ENCODE measurements at regions not wholly inside any gene's neighbourhood (a gene's known extent, or its start where the extent isn't known, plus 50 kb on each side); places are given as distances from the start of the nearest gene placed in this dataset.
"Not testable (repeated sequence)": the region's sequence is repeated elsewhere in the genome, so short reads cannot be mapped to it uniquely, and the experiment has no call there.

DNA sequence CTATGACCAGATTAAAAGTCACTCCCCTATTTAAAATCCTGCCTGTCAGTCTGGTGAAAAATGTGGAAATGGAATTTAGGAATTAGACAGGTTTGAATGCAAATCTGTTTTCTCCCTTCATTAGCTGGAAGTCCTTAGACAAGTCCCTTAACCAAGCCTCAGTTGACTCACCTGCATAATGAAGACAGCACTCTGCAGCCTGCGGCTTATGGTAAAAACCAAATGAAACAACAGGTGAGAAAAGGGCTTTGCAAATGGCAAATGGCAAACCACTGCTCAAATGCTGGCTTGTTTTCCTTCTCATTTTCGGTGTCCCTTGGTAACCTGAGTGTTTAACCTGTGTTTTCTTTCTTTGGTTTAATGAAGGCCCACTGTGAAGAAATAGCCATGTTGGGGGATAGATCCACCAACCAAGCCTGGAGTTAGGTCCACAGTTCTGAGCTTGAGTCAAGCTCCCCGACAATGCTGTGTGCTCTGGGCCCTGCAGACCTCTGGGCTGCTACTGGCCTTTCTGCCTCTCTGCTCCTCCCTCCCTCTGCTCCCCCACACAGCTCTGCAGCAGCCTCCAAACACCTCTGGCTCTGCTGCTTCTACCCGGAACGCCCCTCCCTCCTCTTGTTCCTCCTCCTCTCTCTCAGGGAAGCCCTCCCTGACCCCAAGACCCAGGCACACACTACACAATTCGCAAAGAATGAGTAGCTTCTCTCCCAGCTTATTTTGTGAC lies 641.8 kb downstream of the MATN1 start:
- intact Hi-C loops (cut with micrococcal nuclease): no loop called here

DNA sequence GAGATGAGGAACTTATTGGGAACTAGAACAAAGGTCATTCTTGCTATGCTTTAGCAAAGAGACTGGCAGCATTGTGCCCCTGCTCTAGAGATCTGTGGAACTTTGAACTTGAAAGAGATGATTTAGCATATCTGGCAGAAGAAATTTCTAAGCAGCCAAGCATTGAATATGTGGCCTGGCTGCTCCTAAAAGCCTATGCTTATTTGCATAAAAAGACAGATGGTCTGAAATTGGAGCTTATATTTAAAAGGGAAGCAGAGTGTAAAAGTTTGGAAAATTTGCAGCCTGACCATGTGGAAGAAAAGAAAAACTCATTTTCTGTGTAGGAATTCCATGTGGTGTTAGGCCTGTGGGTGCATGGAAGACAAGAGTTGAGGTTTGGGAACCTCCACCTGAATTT lies 647.5 kb downstream of the MATN1 start:
- intact Hi-C loops (cut with micrococcal nuclease): not testable (repeated sequence)

DNA sequence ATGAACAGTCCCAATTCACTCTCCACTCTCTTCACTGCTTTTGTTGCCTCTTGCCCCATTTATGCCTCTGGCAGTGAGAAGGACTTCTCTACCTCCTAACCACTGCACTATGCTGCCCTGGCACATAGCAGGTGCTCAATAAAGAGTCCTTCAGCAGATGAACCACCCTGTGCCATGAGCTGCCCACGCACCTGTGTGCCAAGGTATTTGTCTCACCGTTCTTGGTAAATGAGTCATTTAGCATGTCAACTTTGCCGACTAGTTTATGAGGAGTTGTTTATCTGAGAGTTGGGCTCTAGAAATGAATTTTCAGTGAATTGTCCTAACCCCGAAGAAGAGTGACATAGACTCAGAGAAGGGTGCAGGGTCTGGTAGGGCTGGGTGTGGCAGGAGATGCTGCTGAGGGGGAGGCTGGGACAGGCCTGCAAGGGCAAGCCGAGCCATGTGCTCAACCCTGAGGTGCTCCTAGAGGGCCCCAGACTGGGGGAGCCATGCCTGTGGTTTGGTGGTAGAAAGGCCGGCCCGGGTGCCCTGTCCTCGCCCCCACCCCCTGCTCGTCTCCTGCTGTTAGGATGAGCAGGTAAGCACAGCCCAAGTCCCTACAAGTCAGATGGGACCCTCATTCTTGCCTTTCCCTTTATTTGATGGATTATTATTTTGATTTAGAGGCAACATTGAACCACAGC lies 654.5 kb downstream of the MATN1 start:
- intact Hi-C loops (cut with micrococcal nuclease): no loop called here

DNA sequence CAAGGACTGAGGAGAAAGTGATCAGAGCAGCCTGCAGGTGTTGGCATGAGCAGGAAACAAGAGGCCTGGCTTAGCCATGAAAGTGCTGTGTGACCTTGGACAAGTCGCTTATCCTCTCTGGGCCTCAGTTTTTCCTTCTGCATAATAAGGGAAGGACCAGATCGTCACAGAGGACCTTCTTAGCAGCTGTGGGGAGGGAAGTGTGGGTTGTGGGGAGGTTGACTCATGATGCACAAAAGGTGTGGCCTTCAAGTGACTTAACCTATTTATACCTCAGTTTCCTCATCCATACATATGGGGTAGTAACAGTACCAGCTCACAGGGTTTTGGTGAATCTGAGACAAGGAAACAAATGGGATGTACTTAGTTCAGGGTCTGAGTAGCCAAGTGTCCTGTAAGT lies 658.8 kb downstream of the MATN1 start:
- intact Hi-C loops (cut with micrococcal nuclease): no loop called here

DNA sequence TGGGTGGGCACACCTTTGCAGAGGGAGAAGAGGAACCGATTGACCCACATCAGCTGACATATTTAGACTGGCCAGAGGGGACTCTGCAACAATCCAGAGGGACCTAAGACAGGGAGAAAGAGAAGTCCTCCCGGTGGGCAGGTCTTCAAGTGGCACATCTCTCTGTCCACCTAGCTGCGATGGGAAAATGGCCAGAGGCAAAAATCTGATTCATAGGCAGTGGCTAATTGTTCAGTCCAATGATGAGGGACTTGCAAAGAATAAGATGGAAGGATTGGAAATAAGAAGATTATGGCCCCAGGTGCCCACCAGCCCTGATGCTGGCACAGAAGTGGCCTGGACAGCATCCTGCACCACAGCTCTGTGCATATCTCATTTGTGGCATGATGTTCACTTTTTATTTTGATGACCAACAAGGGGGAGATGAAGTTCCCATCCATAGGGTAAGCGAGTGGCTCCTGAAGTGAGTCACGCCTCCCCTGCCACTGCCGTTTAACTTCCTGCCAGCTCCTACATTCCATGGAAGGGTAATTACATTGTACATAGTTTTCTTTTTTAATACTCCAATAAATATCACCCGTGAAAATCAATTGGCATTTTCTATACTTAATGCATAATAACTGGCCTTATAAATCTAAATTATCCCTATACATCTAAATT lies 659.6 kb downstream of the MATN1 start:
- intact Hi-C loops (cut with micrococcal nuclease): no loop called here

DNA sequence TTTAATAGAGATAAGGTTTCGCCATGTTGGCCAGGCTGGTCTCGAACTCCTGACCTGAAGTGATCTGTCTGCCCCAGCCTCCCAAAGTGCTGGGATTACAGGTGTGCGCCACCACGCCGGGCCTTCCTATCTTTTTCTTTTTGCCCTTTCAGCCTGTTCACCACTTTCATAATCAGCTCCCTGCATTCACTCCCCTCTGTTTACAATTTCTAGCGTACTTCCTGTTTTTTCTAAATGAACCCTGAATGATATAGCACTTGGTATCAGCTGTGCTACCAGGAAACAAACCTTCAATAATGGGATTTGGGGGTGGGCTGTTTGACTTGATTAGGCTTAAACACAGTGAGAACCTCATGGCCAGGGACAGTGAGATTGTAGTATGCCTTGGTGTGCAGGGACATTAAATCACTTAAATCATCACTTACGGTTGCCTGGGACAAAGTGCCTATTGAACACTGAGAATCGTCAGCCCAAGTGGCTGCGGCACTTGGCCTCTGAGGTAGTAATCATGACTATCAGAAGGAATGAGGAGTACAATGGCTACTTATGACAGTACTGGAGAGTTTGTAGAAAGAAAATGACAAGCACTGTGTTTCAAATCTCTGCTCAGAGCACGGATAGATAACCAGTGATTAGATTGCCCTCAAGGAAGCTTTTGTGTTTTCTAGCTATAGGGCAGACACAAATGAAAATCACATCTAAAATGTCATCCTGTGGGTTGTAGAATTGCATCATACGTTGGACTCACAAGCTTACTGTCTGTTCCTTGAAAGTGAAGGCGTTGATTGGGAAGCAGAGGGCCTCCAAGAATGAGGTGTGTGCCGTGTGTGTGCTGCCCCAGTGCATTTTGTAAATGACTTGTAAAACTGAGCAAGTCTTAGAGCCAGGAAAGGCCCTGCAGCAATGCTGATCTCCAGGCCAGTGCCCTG lies 661.8 kb downstream of the MATN1 start:
- intact Hi-C loops (cut with micrococcal nuclease): no loop called here

DNA sequence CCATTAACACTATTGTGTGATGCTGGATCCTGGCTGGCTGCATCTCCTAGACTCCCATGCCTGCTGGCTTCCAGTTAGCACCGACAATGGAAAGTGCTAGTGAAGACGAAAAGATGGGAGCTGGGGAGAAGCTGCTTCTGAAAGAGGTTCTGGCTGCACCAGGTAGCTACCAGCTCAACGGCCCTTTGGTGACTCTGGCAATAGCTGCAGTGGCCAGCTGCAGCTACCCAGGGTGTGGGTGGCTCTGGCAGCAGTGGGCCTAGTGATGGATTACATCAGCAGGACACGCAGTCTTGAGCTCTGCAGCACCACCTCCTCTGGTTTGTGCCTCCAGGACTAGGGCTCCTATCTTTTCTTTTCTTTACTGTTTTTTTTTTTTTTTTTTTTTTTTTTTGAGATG lies 662.6 kb downstream of the MATN1 start:
- intact Hi-C loops (cut with micrococcal nuclease): no loop called here

DNA sequence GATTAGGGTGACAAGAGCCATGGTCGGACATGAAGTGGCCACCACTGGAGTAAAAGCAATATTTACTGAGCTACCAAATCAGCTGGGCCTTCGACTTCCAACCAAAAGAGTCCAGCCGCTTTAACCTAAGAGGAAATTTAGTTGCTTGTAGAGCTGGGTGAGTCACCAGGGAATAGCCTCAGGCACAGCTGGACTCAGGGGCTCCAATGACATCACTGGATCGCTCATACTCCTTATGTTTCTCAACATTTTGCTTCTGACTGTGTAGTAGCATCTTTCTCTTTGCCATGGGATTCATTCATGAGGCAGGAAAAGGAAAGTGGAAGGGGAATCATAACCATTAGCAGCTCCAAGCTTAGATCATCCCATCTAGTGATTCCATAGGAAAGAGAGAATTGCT lies 664.4 kb downstream of the MATN1 start:
- intact Hi-C loops (cut with micrococcal nuclease): no loop called here

DNA sequence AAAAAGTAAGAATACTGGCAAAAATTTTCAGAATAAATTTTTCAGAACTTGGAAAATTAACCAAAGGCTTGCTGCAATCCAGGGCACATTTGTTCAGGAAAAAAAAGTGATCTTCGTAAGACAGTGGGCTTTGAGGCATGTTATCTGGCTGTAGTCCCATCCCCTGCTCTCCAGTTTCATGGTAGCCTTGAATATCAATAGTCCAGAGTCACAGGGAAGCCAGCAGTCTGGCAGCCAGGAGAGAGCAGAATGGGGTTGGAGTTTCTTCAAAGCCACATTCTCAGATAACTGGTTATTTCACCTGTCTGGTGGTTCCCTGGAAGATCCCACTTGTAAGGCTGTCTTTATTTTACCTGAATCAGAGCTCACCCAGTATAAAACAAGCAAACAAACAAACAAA lies 669.3 kb downstream of the MATN1 start:
- intact Hi-C loops (cut with micrococcal nuclease): no loop called here

DNA sequence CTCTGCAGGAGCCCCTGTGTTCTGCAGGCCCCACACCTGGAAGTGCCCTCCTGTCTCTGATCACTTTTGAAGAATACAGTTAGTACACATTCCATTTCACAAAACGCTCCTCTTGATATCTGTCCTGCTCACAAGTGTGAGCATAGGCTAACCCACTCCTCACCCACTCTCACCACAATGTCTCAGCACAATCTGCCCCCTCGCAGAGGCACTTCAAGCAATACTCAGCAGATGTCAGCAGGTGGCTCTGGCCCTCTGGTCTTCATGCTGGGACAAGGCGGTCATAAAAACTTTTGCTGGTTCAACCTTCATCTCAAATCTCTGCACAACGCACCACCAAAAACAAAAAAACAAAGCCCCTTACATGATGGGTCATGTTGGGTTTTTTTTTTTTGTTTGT lies 671.2 kb downstream of the MATN1 start:
- intact Hi-C loops (cut with micrococcal nuclease): no loop called here

DNA sequence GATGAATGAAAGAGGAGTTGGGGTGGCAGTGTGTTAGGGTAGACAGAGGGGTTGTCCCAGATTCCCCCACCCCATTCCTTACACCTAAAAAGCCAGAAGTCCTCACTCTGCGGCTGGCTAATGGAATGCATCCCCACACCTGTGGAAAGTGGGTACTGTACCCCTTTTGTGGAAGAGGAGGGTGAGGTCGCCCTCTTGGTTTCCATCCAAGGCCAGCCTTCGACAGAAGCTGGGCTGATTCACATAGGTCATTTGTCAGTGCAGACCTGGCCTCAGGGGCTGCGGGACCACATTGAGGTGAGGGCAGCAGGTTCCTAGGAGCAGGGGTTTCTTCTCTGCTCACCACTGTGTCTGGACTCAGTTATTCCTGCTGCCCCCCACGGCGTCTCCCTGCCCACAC lies 671.6 kb downstream of the MATN1 start:
- intact Hi-C loops (cut with micrococcal nuclease): no loop called here

DNA sequence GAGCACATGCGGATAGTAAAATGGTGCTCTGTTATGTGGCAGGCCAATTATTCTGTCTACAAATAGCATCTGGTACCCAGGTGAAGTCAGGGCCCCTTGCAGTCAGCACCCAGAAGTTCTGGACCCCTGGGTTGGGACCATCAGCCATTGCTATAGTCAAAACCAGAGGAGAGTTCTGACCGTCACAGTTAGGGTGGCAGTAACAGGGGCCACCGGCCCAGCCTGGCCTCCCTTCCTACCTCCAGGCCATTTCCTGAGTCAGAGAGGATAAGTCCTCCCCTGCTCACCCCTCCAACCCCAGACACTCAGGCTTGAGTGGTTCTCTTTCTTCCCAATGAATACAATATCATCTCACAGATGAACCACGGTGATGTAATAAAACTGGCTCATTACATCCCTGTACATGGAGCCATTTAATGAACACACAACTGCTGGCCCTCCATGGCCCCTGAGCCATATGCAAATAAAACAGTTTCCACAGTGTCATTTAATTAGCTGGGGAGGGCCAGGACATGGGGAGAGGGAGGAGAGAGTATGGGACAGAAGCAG lies 673.6 kb downstream of the MATN1 start:
- intact Hi-C loops (cut with micrococcal nuclease): no loop called here

DNA sequence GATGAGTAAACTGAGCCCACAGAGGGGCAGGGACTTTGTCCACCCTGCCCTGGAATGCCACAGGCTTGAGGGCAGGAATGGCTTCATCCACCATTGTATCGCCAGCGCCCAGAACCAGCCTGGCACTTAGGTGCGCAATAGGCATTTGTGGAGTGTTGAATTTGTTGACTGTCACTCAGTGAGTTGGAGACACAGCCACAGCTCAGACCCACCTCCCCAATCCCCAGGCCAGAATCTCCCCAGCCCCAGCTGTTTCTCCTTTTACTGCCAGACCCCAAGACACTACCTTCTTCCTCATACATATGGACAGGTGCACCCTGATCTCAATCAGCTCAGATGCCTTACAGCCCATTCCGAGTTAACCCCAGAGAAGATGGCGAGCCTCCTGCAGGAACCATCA lies 674.5 kb downstream of the MATN1 start:
- intact Hi-C loops (cut with micrococcal nuclease): no loop called here

DNA sequence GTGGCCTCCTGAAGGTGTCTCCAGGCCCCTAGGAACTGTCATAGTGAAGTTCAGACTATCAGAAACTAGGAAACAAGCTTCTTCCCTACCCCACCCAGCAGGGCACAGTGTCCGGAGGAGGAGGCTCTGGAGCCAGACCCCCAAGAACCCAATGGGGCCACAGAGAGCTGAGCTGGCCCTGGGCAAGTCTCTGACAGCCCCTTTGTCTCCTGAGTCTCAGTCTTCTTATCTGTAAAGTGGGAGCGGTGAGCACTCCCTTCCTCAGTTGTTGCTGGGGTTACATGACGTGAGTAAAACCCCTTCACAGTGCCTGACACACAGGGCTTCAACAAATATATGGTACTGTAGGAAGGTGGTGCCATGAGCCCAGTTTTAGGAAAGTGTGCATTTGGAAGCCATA lies 675.8 kb downstream of the MATN1 start:
- intact Hi-C loops (cut with micrococcal nuclease): no loop called here

DNA sequence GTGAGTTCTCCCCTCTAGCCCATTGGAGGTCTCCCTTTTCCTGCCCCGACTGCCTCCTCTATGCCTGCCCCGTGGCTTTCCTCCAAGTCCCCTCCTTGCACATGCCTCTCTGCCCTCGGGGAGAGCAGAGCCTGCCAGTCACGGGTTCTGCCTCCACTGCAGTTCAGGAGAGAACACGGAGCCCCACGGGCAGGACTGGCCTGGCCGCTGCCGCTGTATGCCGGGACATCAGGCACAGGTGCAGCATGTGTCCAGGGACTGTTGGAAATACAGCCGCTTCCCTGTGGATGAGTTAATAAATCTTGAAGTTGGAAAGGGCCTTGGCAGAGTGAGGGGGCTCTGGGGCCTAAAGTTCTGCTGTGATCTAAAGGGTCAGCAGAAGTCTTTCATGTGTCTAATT lies 676.6 kb downstream of the MATN1 start:
- intact Hi-C loops (cut with micrococcal nuclease): no loop called here

DNA sequence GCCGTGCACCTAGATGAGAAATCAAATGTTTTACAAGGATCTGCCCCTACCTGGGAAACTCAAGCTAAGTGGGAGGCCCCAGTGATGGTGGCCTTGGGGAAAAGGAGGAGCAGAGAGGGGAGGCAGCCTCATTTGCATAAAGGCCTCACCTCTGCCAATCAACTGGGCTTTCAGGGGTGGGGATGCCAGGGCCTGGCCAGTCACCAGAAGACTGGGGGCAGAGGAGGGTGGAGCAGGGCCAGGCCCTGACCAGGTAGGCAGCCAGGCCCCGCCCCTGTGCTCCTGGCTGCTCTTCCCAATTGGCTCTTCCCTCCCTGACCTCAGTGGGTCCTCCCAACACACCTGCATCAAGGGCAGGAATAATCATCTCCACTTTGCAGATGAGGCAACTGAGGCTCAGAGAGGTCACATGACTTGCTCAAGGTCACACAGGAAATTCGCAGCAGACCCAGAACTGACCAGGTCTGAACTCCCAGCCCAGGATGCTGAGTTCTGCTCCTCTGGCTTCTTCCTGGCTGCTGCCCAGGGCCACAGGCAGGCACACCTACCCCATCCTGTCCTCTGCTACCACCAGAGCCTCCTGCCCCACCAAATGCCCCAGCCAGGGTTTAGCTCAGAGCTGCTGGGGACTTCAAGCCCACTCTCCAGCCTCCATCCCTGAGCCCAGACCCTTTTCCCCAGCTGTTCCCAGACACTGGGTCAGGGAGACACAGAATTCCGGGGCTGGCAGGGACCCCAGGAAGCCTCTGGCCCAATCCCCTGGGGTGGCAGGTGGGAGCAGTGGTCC lies 677.9 kb downstream of the MATN1 start:
- intact Hi-C loops (cut with micrococcal nuclease): no loop called here

DNA sequence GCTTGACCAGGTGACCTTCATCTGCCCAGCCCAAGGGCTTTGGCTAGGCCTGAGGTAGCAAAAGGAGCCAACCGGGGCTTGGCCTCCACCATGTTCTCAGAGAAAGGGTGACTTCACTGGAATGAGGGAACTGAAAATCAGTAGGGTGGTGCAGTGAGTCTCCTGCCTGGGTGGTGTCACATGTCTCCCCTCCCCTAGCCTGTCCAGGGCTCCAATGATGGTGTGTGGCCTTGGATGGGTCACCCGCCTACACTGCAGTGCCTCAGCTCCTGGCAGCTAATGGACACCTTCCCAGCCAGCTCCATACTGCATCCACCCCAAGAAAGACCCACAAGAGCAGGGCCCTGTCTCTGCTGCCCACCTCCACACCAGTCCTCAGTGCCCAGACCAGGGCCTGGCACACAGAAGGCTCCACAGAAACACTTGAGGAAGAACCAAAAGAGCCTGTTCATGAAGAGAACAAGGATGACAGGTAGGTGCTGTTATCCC lies 678.7 kb downstream of the MATN1 start:
- intact Hi-C loops (cut with micrococcal nuclease): no loop called here

DNA sequence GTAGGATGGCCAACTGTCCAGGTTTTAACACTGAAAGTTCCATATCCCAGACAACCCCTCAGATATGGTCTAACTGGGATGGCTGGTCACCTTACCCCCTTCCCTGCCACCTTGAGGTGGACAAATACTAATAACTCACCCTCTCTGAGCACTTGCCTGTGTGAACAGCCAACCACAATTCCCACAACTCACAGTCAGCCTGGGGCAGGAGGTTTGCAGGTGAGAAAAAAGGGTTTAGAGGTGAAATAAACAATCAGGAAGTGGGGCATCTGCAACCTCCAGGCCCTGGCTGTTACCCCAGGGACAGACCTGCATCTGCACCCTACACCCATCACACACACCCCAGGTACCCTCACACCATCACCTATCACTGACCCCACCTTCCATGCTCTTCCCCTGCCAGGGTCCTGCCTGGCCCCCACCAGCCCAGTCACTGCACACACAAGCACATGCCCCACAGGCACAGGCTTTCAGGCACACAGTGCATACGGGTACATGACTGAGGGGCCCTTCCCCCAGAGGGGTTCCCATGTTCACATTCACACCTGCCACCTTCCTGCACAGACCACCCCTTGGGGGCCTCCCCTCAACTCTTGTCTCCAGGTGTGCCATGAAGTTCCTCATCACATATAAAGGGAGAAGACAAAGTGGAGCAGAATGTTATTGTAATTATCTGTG lies 679.5 kb downstream of the MATN1 start:
- intact Hi-C loops (cut with micrococcal nuclease): no loop called here

DNA sequence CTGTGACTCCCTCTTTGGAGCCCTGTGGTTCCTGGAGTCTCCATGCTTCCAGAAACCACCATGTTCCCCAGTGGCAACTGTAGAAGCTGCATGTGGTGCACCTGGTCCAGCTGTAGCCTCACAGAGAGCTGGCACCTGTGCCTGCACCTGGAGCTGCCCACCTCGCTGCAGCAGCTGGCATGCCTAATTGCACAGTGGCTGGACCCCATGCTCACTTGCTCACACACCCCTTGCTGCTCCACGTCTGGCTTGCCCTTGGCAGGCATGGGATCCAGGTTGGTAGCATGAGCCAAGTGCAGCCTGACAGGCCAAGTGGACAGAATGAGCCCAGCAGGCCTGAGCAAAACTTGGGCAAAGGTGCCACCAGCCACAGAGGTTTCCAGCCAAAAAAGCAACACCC lies 680.1 kb downstream of the MATN1 start:
- intact Hi-C loops (cut with micrococcal nuclease): no loop called here

Data from T-helper 2 cell treated with Interferon-gamma antibody and Interleukin-4, amounts not matched to agents 100 ng/mL and 5 ng/mL, for 36 hours (primary cell).